B cell (primary cell): ENCODE measurements at regions not wholly inside any gene's neighbourhood (a gene's known extent, or its start where the extent isn't known, plus 50 kb on each side); places are given as distances from the start of the nearest gene placed in this dataset.

Experiments
- ATAC-seq: fragments of 200-7000 bp; cut with Tn5 transposase; one replicate; pipeline ENCODE4 v1.10.0; 2021; ENCODE audit warnings: low read depth, mild to moderate bottlenecking, moderate number of reproducible peaks, moderate library complexity
- CTCF ChIA-PET: fragments of 350-600 bp; sonication (Branson Sonifier 250); formaldehyde crosslinking; loops from one replicate; lab custom pipeline; 2021; ENCODE audit warnings: antibody characterized with exemption, inconsistent platforms; lab: Charles Lee
- POLR2A ChIA-PET: fragments of 350-600 bp; sonication (Branson Sonifier 250); formaldehyde crosslinking; loops from one replicate; lab custom pipeline; 2021; ENCODE audit warnings: antibody characterized with exemption; lab: Charles Lee
- DNase-seq: peaks from one replicate; pipeline ENCODE4 v3.0.0; 2013
- H2AFZ ChIP-seq: 2 replicates; pipeline ENCODE4 v1.6.1; 2012; ENCODE audit warnings: mild to moderate bottlenecking, low read depth, low read length; ENCODE audit not compliant: insufficient read depth, poor library complexity, severe bottlenecking
- H3K27ac ChIP-seq, 2 donors: 1 replicate in 1 of 2; 2 replicates in 1 of 2; pipeline ENCODE4 v1.5.1; 2012 to 2013; ENCODE audit warnings: low read length in 2 of 2, mild to moderate bottlenecking in 2 of 2, moderate library complexity in 1 of 2
- H3K27me3 ChIP-seq, 4 experiments: fragments of 200-600 bp in 1 of 4; sonication (generic) in 1 of 4; replicated peaks in 1 of 4; 1 replicate in 2 of 4; 2 replicates in 2 of 4; pipeline versions ENCODE4 v1.6.1 to v1.7.0; 2013 to 2016; ENCODE audit warnings: low read length in 3 of 4, mild to moderate bottlenecking in 2 of 4, mixed read lengths in 1 of 4, moderate library complexity in 1 of 4; ENCODE audit not compliant: insufficient read depth in 4 of 4, control insufficient read depth in 3 of 4; ENCODE audit errors: control extremely low read depth in 1 of 4
- H3K36me3 ChIP-seq, 2 experiments: replicated peaks in 1 of 2; 1 replicate in 1 of 2; 2 replicates in 1 of 2; pipeline versions ENCODE4 v1.6.1 to v1.7.1; 2013; ENCODE audit warnings: low read length in 1 of 2; ENCODE audit not compliant: insufficient read depth in 2 of 2, control insufficient read depth in 1 of 2; ENCODE audit errors: control extremely low read depth in 1 of 2, extremely low read depth in 1 of 2
- H3K4me1 ChIP-seq, 2 donors: fragments of 200-600 bp in 1 of 2; sonication (generic) in 1 of 2; 1 replicate in 1 of 2; 2 replicates in 1 of 2; pipeline versions ENCODE4 v1.5.1 to v1.6.1; 2013 to 2017; ENCODE audit warnings: low read length in 2 of 2; ENCODE audit not compliant: control insufficient read depth in 2 of 2, insufficient read depth in 2 of 2
- H3K4me2 ChIP-seq: replicated peaks from 2 replicates; pipeline ENCODE3; 2012; ENCODE audit warnings: mild to moderate bottlenecking, low read depth, low read length; ENCODE audit not compliant: poor library complexity, severe bottlenecking
- H3K4me3 ChIP-seq, 5 experiments: fragments of 200-600 bp in 1 of 5; sonication (generic) in 1 of 5; 1 replicate in 3 of 5; 2 replicates in 2 of 5; pipeline versions ENCODE4 v1.5.1 to v1.7.0; 2011 to 2016; ENCODE audit warnings: low read length in 4 of 5, mild to moderate bottlenecking in 4 of 5, low read depth in 2 of 5, control low read depth in 1 of 5, moderate library complexity in 1 of 5; ENCODE audit not compliant: insufficient read depth in 1 of 5; ENCODE audit errors: control extremely low read depth in 1 of 5, extremely low read depth in 1 of 5
- H3K79me2 ChIP-seq: fragments of 200-600 bp; sonication (generic); one replicate; pipeline ENCODE4 v1.6.0; 2016; ENCODE audit warnings: low read length; ENCODE audit not compliant: control insufficient read depth, insufficient read depth
- H3K9ac ChIP-seq: fragments of 200-600 bp; sonication (generic); 2 replicates; pipeline ENCODE4 v1.6.1; 2017; ENCODE audit warnings: mild to moderate bottlenecking, low read length, moderate library complexity
- H3K9me3 ChIP-seq, 3 donors: one replicate each; pipeline versions ENCODE4 v1.6.1 to v1.7.1; 2013; ENCODE audit warnings: low read length in 2 of 3; ENCODE audit not compliant: control insufficient read depth in 2 of 3, insufficient read depth in 1 of 3; ENCODE audit errors: control extremely low read depth in 1 of 3
- H4K20me1 ChIP-seq: 2 replicates; pipeline ENCODE4 v1.6.0; 2012; ENCODE audit warnings: mild to moderate bottlenecking, low read length; ENCODE audit not compliant: insufficient read depth, control insufficient read depth, poor library complexity, severe bottlenecking
- H3K27ac Mint-ChIP-seq: one replicate; pipeline ENCODE4 v1.8.0; 2021; ENCODE audit warnings: mixed read lengths
- H3K27me3 Mint-ChIP-seq: one replicate; pipeline ENCODE4 v1.8.0; 2021; ENCODE audit warnings: mixed read lengths
- H3K4me1 Mint-ChIP-seq: one replicate; pipeline ENCODE4 v1.8.0; 2021; ENCODE audit warnings: mixed read lengths
- H3K4me3 Mint-ChIP-seq: one replicate; pipeline ENCODE4 v1.8.0; 2021; ENCODE audit warnings: mixed read lengths
- H3K9me3 Mint-ChIP-seq: one replicate; pipeline ENCODE4 v1.8.0; 2022; ENCODE audit warnings: mixed read lengths; ENCODE audit not compliant: insufficient read depth
- CTCF ChIP-seq: fragments of 200-600 bp; IDR thresholded peaks from one replicate; pipeline ENCODE4 v1.8.0; 2022; ENCODE audit warnings: antibody characterized with exemption, mild to moderate bottlenecking
- EZH2 ChIP-seq: IDR thresholded peaks from 2 replicates; pipeline ENCODE4 v1.6.1; 2012; ENCODE audit warnings: borderline replicate concordance, low read depth, mild to moderate bottlenecking, moderate library complexity, low read length; ENCODE audit not compliant: insufficient read depth, poor library complexity, severe bottlenecking
- WGBS: methylation state at CpG from one replicate; pipeline ENCODE4 v1.1.5; 2013; ENCODE audit warnings: missing lambda C conversion rate; ENCODE audit not compliant: insufficient coverage; 5-methylcytosine and 5-hydroxymethylcytosine counted together
- intact Hi-C: fragments of 100-400 bp; cut with micrococcal nuclease; formaldehyde crosslinking; loops from one replicate; pipeline ENCODE4 v1.10.0; 2022

GRCh38 chr1:199510314-199510713, 517.2 kb upstream of the NR5A2 start:
- H3K4me3 Mint-ChIP-seq = peak overlapping the region; percentile 24
- CTCF ChIA-PET = no interaction called here
- H3K4me1 Mint-ChIP-seq = peaks cover 32% of the 10 kb centered on the region
- WGBS = 6% methylated on average over 2 of the region's 5 CpGs
- POLR2A ChIA-PET = no interaction called here
- Histone ChIP-seq H3K27ac (peak overlapping the region in 1 of 2 donors; percentile 51), H3K4me2 (peak overlapping the region; percentile 45), H3K79me2 (no peaks in the 10 kb centered on the region), H3K36me3 (no peaks in the 10 kb centered on the region), H2AFZ (peak overlapping the region; percentile 43), H3K4me3 (no peak overlapping the region), H3K9ac (peak overlapping the region; percentile 12), H3K4me1 (peaks cover 21 to 32% of the 10 kb centered on the region in 2 donors), H3K9me3 (peaks cover 0 to 1% (median 0%) of the 10 kb centered on the region in 3 donors), H3K27me3 (no peaks in the 10 kb centered on the region), H4K20me1 (no peaks in the 10 kb centered on the region)
- no peaks in the 10 kb centered on the region for H3K9me3 Mint-ChIP-seq
- ATAC-seq (peak; percentile 17), DNase-seq (peak; percentile 12)
- H3K27ac Mint-ChIP-seq = peak overlapping the region; percentile 3
- no peak for TF ChIP-seq EZH2
- TF ChIP-seq CTCF = no peak
- intact Hi-C loops = no loop called here
- no peaks in the 10 kb centered on the region for H3K27me3 Mint-ChIP-seq

DNA sequence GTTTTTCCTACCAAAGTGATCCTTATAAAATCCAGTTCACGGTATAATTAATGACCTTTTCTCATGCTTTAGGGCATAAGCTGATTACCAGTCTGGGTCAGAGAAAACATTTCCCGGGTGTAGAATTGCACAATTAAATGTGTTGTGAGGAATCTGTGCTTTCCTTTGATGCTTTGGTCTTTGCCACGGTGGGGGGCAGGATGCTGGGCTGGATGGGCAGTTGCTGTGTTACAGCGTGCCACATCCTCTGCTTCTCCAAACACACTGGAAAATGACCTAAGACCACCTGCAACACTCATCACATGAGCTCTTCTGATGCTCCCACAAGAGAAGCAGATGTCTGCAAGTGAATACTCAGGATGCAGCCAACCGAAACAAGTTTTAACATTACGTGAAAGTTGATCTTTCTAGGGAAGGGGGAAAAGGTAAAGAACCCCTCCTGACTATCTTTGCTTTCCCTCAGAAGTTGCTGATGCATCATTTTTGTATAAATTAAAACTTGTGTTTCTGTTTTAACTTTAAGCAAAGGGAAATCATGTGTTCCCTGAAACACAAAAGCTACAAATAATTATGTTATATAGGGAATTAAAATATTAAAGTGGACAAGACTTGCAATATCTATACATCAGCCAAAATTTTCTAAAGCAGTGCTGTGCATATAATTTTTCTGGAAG, 515.3 kb upstream of the NR5A2 start:
- ChIA-PET CTCF (no interaction called here), POLR2A (no interaction called here)
- Histone ChIP-seq H3K27me3 (no peaks in the 10 kb centered on the region), H3K4me1 (peaks cover 21 to 28% of the 10 kb centered on the region in 2 donors), H3K4me3 (no peak overlapping the region), H3K9ac (no peak overlapping the region), H4K20me1 (no peaks in the 10 kb centered on the region), H3K4me2 (peak overlapping the region; percentile 39), H2AFZ (no peak overlapping the region), H3K79me2 (no peaks in the 10 kb centered on the region), H3K27ac (no peak overlapping the region), H3K9me3 (peaks cover 0 to 1% (median 0%) of the 10 kb centered on the region in 3 donors), H3K36me3 (no peaks in the 10 kb centered on the region)
- peaks cover 26% of the 10 kb centered on the region for H3K4me1 Mint-ChIP-seq
- DNase-seq (no peak), ATAC-seq (no peak)
- no peak overlapping the region for H3K4me3 Mint-ChIP-seq
- no peak for TF ChIP-seq CTCF
- no peak for TF ChIP-seq EZH2
- H3K9me3 Mint-ChIP-seq = no peaks in the 10 kb centered on the region
- H3K27ac Mint-ChIP-seq = no peak overlapping the region
- intact Hi-C loops = no loop called here
- H3K27me3 Mint-ChIP-seq = no peaks in the 10 kb centered on the region
- no CpG with 5 or more reads among the region's 6 CpGs for WGBS
